Neural progenitor cell (in vitro differentiated cells): ENCODE measurements at regions not wholly inside any gene's neighbourhood (a gene's known extent, or its start where the extent isn't known, plus 50 kb on each side); places are given as distances from the start of the nearest gene placed in this dataset.
A peak's percentile ranks its signal among the peaks of the same experiment; 100 is the strongest.

Experiments used
- CTCF ChIP-seq: fragments of 200-600 bp; sonication (generic); IDR thresholded peaks from 2 replicates; pipeline ENCODE4 v1.5.1; 2017; ENCODE audit warnings: antibody characterized with exemption, mild to moderate bottlenecking
- EZH2 ChIP-seq: fragments of 200-600 bp; sonication (generic); IDR thresholded peaks from 2 replicates; pipeline ENCODE4 v1.6.1; 2017; ENCODE audit warnings: antibody characterized with exemption, mild to moderate bottlenecking, moderate library complexity
- EZH2phosphoT487 ChIP-seq: fragments of 200-600 bp; sonication (generic); IDR thresholded peaks from 2 replicates; pipeline ENCODE4 v1.6.1; 2017; ENCODE audit warnings: antibody characterized with exemption

- TF ChIP-seq EZH2 (no peak), CTCF (peak; percentile 40), EZH2phosphoT487 (no peak)
These were observed 134.5 kb upstream of the FSTL4 start for GRCh38 chr5:133746834-133747233.
